Mesenchymal stem cell (in vitro differentiated cells and primary cell): ENCODE measurements at regions not wholly inside any gene's neighbourhood (a gene's known extent, or its start where the extent isn't known, plus 50 kb on each side); places are given as distances from the start of the nearest gene placed in this dataset.
A peak's percentile ranks its signal among the peaks of the same experiment; 100 is the strongest.

Experiments
- DNase-seq: peaks from one replicate; pipeline ENCODE4 v3.0.0-alpha.2; 2013
- H2AFZ ChIP-seq: one replicate; pipeline ENCODE4 v1.6.1; 2013; ENCODE audit warnings: low read depth, mild to moderate bottlenecking, control low read depth, inconsistent platforms, low read length, moderate library complexity
- H2AK5ac ChIP-seq: 2 replicates; pipeline ENCODE4 v1.6.1; 2013; ENCODE audit warnings: low read length, moderate library complexity, mild to moderate bottlenecking, inconsistent platforms; ENCODE audit not compliant: severe bottlenecking
- H2BK120ac ChIP-seq: one replicate; pipeline ENCODE4 v1.6.1; 2013; ENCODE audit warnings: low read depth, mild to moderate bottlenecking, inconsistent platforms, low read length, moderate library complexity
- H2BK12ac ChIP-seq, 2 experiments: one replicate each; pipeline ENCODE4 v1.6.1; 2013; ENCODE audit warnings: inconsistent platforms in 2 of 2, low read length in 2 of 2, mild to moderate bottlenecking in 2 of 2, moderate library complexity in 2 of 2, control low read depth in 1 of 2
- H2BK15ac ChIP-seq: one replicate; pipeline ENCODE4 v1.6.1; 2013; ENCODE audit warnings: mild to moderate bottlenecking, low read depth, inconsistent platforms; ENCODE audit not compliant: poor library complexity, severe bottlenecking
- H2BK5ac ChIP-seq: 2 replicates; pipeline ENCODE4 v1.6.1; 2013; ENCODE audit warnings: low read depth, mild to moderate bottlenecking, low read length, control low read depth, inconsistent platforms; ENCODE audit not compliant: poor library complexity, severe bottlenecking
- H3K14ac ChIP-seq, 2 experiments: one replicate each; pipeline ENCODE4 v1.6.1; 2013; ENCODE audit warnings: inconsistent platforms in 2 of 2, low read length in 2 of 2, control low read depth in 1 of 2, mild to moderate bottlenecking in 1 of 2, moderate library complexity in 1 of 2
- H3K18ac ChIP-seq, 2 experiments: one replicate each; pipeline ENCODE4 v1.6.1; 2013; ENCODE audit warnings: inconsistent platforms in 2 of 2, low read length in 2 of 2, control low read depth in 1 of 2, low read depth in 1 of 2, mild to moderate bottlenecking in 1 of 2
- H3K23ac ChIP-seq, 2 experiments: one replicate each; pipeline ENCODE4 v1.6.1; 2013; ENCODE audit warnings: inconsistent platforms in 2 of 2, low read length in 2 of 2, mild to moderate bottlenecking in 2 of 2, moderate library complexity in 2 of 2, control low read depth in 1 of 2
- H3K27ac ChIP-seq: 2 replicates; pipeline ENCODE4 v1.5.1; 2013; ENCODE audit warnings: mild to moderate bottlenecking, moderate library complexity, low read length, control low read depth, inconsistent platforms; ENCODE audit not compliant: poor library complexity, severe bottlenecking
- H3K27me3 ChIP-seq, 2 experiments: 2 replicates each; pipeline versions ENCODE4 v1.6.1 to v1.7.0; 2013; ENCODE audit warnings: low read length in 2 of 2, mild to moderate bottlenecking in 2 of 2, moderate library complexity in 2 of 2, control low read depth in 1 of 2, inconsistent platforms in 1 of 2; ENCODE audit not compliant: control insufficient read depth in 1 of 2, insufficient read depth in 1 of 2
- H3K36me3 ChIP-seq, 2 experiments: 2 replicates each; pipeline versions ENCODE4 v1.6.1 to v1.7.0; 2013; ENCODE audit warnings: low read length in 2 of 2, control low read depth in 1 of 2, inconsistent platforms in 1 of 2, low read depth in 1 of 2, mild to moderate bottlenecking in 1 of 2; ENCODE audit not compliant: insufficient read depth in 2 of 2, control insufficient read depth in 1 of 2
- H3K4ac ChIP-seq, 2 experiments: one replicate each; pipeline ENCODE4 v1.6.1; 2013; ENCODE audit warnings: inconsistent platforms in 2 of 2, low read length in 2 of 2, mild to moderate bottlenecking in 2 of 2, moderate library complexity in 2 of 2, control low read depth in 1 of 2, low read depth in 1 of 2
- H3K4me1 ChIP-seq: 2 replicates; pipeline ENCODE4 v1.6.1; 2013; ENCODE audit warnings: low read depth, low read length, control low read depth; ENCODE audit not compliant: control insufficient read depth, insufficient read depth
- H3K4me2 ChIP-seq: 2 replicates; pipeline ENCODE4 v1.6.1; 2013; ENCODE audit warnings: low read length, mild to moderate bottlenecking, inconsistent platforms; ENCODE audit not compliant: poor library complexity, severe bottlenecking
- H3K4me3 ChIP-seq, 2 experiments: 2 replicates each; pipeline versions ENCODE4 v1.5.1 to v1.7.0; 2013; ENCODE audit warnings: low read length in 2 of 2, mild to moderate bottlenecking in 2 of 2, control low read depth in 1 of 2, low read depth in 1 of 2; ENCODE audit not compliant: insufficient read depth in 1 of 2
- H3K79me1 ChIP-seq: replicated peaks from 2 replicates; pipeline ENCODE4 v1.6.1; 2013; ENCODE audit warnings: mild to moderate bottlenecking, control low read depth, low read length, inconsistent platforms; ENCODE audit not compliant: poor library complexity, severe bottlenecking
- H3K9ac ChIP-seq: 2 replicates; pipeline ENCODE4 v1.7.0; 2013; ENCODE audit warnings: mild to moderate bottlenecking, low read length, moderate library complexity
- H3K9me3 ChIP-seq: 2 replicates; pipeline ENCODE4 v1.7.0; 2013; ENCODE audit warnings: mild to moderate bottlenecking, low read length; ENCODE audit not compliant: control insufficient read depth
- H4K8ac ChIP-seq: one replicate; pipeline ENCODE4 v1.6.1; 2013; ENCODE audit warnings: inconsistent platforms, mild to moderate bottlenecking, low read length, moderate library complexity
- H4K91ac ChIP-seq: one replicate; pipeline ENCODE4 v1.6.1; 2013; ENCODE audit warnings: mild to moderate bottlenecking, low read length, inconsistent platforms
- WGBS: methylation state at CpG from one replicate; pipeline ENCODE4 v1.1.7; 2013; ENCODE audit warnings: mixed read lengths; 5-methylcytosine and 5-hydroxymethylcytosine counted together

DNA sequence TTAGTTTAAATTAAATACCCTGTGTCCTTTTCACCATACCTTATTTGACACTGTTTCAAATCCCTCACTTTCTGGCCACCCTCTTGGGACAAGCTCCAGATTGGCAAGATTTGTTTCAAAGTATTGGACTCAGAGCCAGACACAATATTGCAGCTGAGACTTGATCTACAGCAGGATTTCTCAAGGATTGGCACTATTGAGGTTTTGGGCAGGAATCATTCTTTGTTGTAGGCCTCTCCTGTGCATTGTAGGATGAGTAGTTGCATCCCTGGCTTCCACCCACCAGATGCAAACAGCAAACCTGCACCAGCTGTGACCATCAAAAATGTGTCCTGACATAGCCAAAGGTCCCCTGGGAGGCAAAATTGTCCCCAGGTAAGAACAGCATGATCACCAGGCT, 181.2 kb downstream of the CHD9NB start:
- Histone ChIP-seq H2BK120ac (no peak overlapping the region), H3K4ac (no peak overlapping the region), H2BK5ac (no peak overlapping the region), H4K8ac (no peak overlapping the region), H3K79me1 (no peaks in the 10 kb centered on the region), H2BK12ac (no peak overlapping the region), H3K14ac (no peak overlapping the region), H4K91ac (no peak overlapping the region), H3K36me3 (no peaks in the 10 kb centered on the region), H3K27me3 (no peaks in the 10 kb centered on the region), H2BK15ac (no peak overlapping the region), H3K9ac (no peak overlapping the region), H3K4me2 (no peak overlapping the region), H3K4me1 (no peaks in the 10 kb centered on the region), H3K4me3 (no peak overlapping the region), H3K9me3 (no peaks in the 10 kb centered on the region), H3K18ac (no peak overlapping the region), H3K23ac (no peak overlapping the region), H3K27ac (no peak overlapping the region), H2AK5ac (no peak overlapping the region), H2AFZ (no peak overlapping the region)
- no peak for DNase-seq

DNA sequence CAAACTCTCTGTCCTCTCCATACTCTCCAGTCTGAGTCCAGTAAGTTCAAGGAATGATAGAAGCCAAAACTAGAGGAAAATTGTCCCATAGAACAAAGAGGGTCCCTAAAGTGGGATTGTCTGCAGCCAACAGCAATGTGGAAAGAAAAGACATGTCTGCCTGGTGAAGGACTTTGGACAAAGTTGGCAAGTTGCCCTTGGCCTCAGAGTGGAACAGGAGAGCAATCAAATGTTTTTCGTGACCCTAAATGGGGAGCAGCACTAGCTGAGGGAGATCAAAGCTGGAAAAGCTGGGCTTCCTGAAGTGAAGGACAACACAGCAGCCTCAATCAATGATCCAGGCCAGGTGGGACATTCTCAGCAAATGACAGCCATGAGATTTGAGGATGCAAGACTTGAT, 183.5 kb downstream of the CHD9NB start:
- H2BK120ac ChIP-seq = no peak overlapping the region
- H3K27me3 ChIP-seq = no peaks in the 10 kb centered on the region
- H3K9ac ChIP-seq = no peak overlapping the region
- H3K18ac ChIP-seq = no peak overlapping the region
- 41% methylated on average over 1 of the region's 1 CpG for WGBS
- H2AFZ ChIP-seq = no peak overlapping the region
- H3K4me1 ChIP-seq = no peaks in the 10 kb centered on the region
- H3K9me3 ChIP-seq = peaks cover 7% of the 10 kb centered on the region
- H3K23ac ChIP-seq = no peak overlapping the region
- H3K4me2 ChIP-seq = no peak overlapping the region
- no peak overlapping the region for H2BK12ac ChIP-seq
- H3K4ac ChIP-seq = no peak overlapping the region
- no peak overlapping the region for H3K27ac ChIP-seq
- H2BK15ac ChIP-seq = no peak overlapping the region
- no peak overlapping the region for H2BK5ac ChIP-seq
- H2AK5ac ChIP-seq = no peak overlapping the region
- no peak for DNase-seq
- H3K79me1 ChIP-seq = no peaks in the 10 kb centered on the region
- H4K91ac ChIP-seq = no peak overlapping the region
- no peaks in the 10 kb centered on the region for H3K36me3 ChIP-seq
- H3K4me3 ChIP-seq = no peak overlapping the region
- H4K8ac ChIP-seq = no peak overlapping the region
- H3K14ac ChIP-seq = no peak overlapping the region

DNA sequence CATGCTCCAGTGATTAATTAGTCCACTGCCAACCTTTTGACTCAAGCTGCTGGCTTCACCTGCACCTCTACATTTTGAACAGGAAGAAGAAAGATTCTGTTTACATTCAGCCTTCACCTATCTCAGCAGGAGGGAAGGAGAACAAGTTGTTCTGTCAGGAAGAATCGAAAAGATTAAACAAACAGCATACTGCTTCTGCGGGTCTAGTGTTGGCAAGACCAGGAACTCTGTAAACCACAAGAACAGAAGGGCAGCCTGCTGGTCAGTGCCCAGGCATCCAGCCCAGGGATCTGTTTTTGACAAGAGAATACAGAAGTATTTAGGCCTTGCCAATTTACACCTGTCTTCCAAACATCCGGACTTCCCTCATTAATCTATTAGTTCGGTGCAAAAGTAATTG, 189.7 kb downstream of the CHD9NB start:
- WGBS = 89% methylated on average over 4 of the region's 4 CpGs
- no peak for DNase-seq

DNA sequence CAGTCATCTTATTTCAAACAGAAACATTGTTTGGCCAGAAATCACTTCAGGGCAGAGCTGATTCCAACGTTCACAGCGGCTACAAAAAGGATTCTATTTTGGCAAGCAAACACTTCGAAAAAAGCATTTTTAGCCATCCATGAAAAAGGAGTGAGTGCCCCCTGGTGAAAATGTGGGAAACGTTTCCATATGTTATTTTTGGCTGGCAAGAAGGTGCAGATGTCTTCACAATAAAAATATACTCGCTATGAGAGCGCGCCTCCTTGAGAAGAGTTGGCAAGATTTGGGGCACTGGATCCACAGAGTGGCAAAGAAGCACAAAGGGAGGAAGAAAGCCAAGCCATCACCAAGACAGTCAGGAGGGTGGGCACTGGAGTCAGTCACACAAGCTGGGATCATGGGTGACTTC, 191.1 kb downstream of the CHD9NB start:
- Histone ChIP-seq H3K4me2 (no peak overlapping the region), H3K27ac (no peak overlapping the region), H3K9ac (no peak overlapping the region), H3K79me1 (no peaks in the 10 kb centered on the region), H2AK5ac (no peak overlapping the region), H3K4me3 (no peak overlapping the region), H3K4me1 (no peaks in the 10 kb centered on the region), H2BK120ac (no peak overlapping the region), H3K14ac (no peak overlapping the region), H4K91ac (no peak overlapping the region), H3K9me3 (peaks cover 7% of the 10 kb centered on the region), H3K4ac (no peak overlapping the region), H2BK5ac (no peak overlapping the region), H4K8ac (no peak overlapping the region), H3K18ac (no peak overlapping the region), H3K27me3 (no peaks in the 10 kb centered on the region), H2AFZ (no peak overlapping the region), H2BK12ac (no peak overlapping the region), H3K36me3 (no peaks in the 10 kb centered on the region), H3K23ac (no peak overlapping the region), H2BK15ac (no peak overlapping the region)
- peak; percentile 1 for DNase-seq
- 58% methylated on average over 7 of the region's 7 CpGs for WGBS

More for the DNA sequence above, 189.7 kb downstream of the CHD9NB start:
- Histone ChIP-seq H3K27me3 (no peaks in the 10 kb centered on the region), H3K27ac (no peak overlapping the region), H2AK5ac (no peak overlapping the region), H4K8ac (no peak overlapping the region), H3K4ac (no peak overlapping the region), H3K18ac (no peak overlapping the region), H2BK5ac (no peak overlapping the region), H2BK120ac (no peak overlapping the region), H3K79me1 (no peaks in the 10 kb centered on the region), H3K9me3 (peaks cover 7% of the 10 kb centered on the region), H2BK12ac (no peak overlapping the region), H2AFZ (no peak overlapping the region), H3K9ac (no peak overlapping the region), H3K14ac (no peak overlapping the region), H2BK15ac (no peak overlapping the region), H3K4me2 (no peak overlapping the region), H3K4me3 (no peak overlapping the region), H3K36me3 (no peaks in the 10 kb centered on the region), H4K91ac (no peak overlapping the region), H3K23ac (no peak overlapping the region), H3K4me1 (no peaks in the 10 kb centered on the region)
